Heart left ventricle (tissue), 16 donors: ENCODE measurements at regions not wholly inside any gene's neighbourhood (a gene's known extent, or its start where the extent isn't known, plus 50 kb on each side); places are given as distances from the start of the nearest gene placed in this dataset.
A peak's percentile ranks its signal among the peaks of the same experiment; 100 is the strongest.

Experiments
- ATAC-seq, 4 donors: fragments of 200-7000 bp; cut with Tn5 transposase; one replicate each; pipeline ENCODE4 v1.9.1; 2020 to 2022; ENCODE audit warnings: moderate library complexity in 4 of 4, mild to moderate bottlenecking in 3 of 4, moderate number of reproducible peaks in 1 of 4
- DNase-seq, 5 donors: peaks; one replicate each; pipeline ENCODE4 v3.0.0-alpha.2; 2020
- H3K27ac ChIP-seq, 12 donors: fragments of 200-600 bp; sonication (generic) in 4 of 12; one replicate each; pipeline versions ENCODE4 v1.5.0 to v1.8.0; 2016 to 2022; ENCODE audit warnings: mild to moderate bottlenecking in 2 of 12
- H3K27me3 ChIP-seq, 9 donors: fragments of 200-600 bp; sonication (generic) in 2 of 9; one replicate each; pipeline versions ENCODE4 v1.5.1 to v1.8.0; 2016 to 2022; ENCODE audit warnings: mild to moderate bottlenecking in 3 of 9
- H3K36me3 ChIP-seq, 9 donors: fragments of 200-600 bp; sonication (generic) in 2 of 9; one replicate each; pipeline versions ENCODE4 v1.5.0 to v1.8.0; 2018 to 2022; ENCODE audit warnings: mild to moderate bottlenecking in 2 of 9
- H3K4me1 ChIP-seq, 12 donors: fragments of 200-600 bp; sonication (generic) in 4 of 12; one replicate each; pipeline versions ENCODE4 v1.5.0 to v1.8.0; 2016 to 2022; ENCODE audit warnings: mild to moderate bottlenecking in 3 of 12
- H3K4me3 ChIP-seq, 12 donors: fragments of 200-600 bp; sonication (generic) in 4 of 12; one replicate each; pipeline versions ENCODE4 v1.5.0 to v1.8.0; 2017 to 2022; ENCODE audit warnings: mild to moderate bottlenecking in 9 of 12, moderate library complexity in 4 of 12
- H3K9me3 ChIP-seq, 12 donors: fragments of 200-600 bp; sonication (generic) in 4 of 12; one replicate each; pipeline versions ENCODE4 v1.5.0 to v1.8.0; 2016 to 2022; ENCODE audit warnings: mild to moderate bottlenecking in 1 of 12
- CTCF ChIP-seq, 12 donors: fragments of 200-600 bp; sonication (generic) in 4 of 12; IDR thresholded peaks; one replicate each; pipeline versions ENCODE4 v1.5.0 to v1.8.0; 2018 to 2022; ENCODE audit warnings: antibody characterized with exemption in 12 of 12, mild to moderate bottlenecking in 5 of 12
- POLR2A ChIP-seq, 2 donors: fragments of 450-650 bp; IDR thresholded peaks; one replicate each; pipeline ENCODE4 v1.6.1; 2017; ENCODE audit warnings: antibody characterized with exemption in 2 of 2, mild to moderate bottlenecking in 2 of 2, moderate library complexity in 2 of 2
- WGBS, 4 donors: extraction: QIAGEN DNeasy Blood & Tissue Kit in 2 of 4; methylation state at CpG; one replicate each; pipeline versions ENCODE4 v1.1.5 to v1.1.7; 2013 to 2018; 5-methylcytosine and 5-hydroxymethylcytosine counted together
- intact Hi-C, 10 donors: fragments of 100-400 bp; cut with DNase I; formaldehyde crosslinking; loops; one replicate each; pipeline versions ENCODE4 v1.11.1 to v1.14.2; 2022
- donor health status: ischemic (EF 13 %, LVEDD 7.1; RV severe dilation, severe dysfunction).
- donor health status: healthy with polysubstance abuse.
- donor health status: DM: no; HTN: yes; CAD: no.
- donor health status: DM: no; HTN: no; CAD: no.
- donor health status: ischemic (EF 25% LVEDD 6.9; RV normal size, moderate dysfunction).
- donor health status: ischemic (EF 25% LVEDD 5.7; RV mildly dilated, moderate dysfunction).
- donor health status: healthy.
- donor health status: DM: yes; HTN: yes; CAD: no.
- donor health status: ischemic (EF 35%, LVEDD 5.7; RV mildly dilated, moderate dysfunction).
- donor health status: nonischemic (EF 11% LVEDD 7.7; RV severe dilation, severe dysfunction).
- donor health status: DM: yes; HTN: yes; CAD: no.
- donor health status: PGD.
- donor health status: ischemic (EF 29% LVEDD 5.4; RV normal size, mild dysfunction).
- donor health status: nonischemic (EF 23%, LVEDD 6.1; RV moderate dilation, normal function).

GRCh38 chr7:131249003-131249402, 78.7 kb upstream of the MKLN1 start:
- no peak overlapping the region for H3K27ac ChIP-seq
- DNase-seq = peak; percentile 29 to 78 (median 62)
- no peak overlapping the region for H3K4me3 ChIP-seq
- TF ChIP-seq POLR2A (IDR thresholded peaks at IDR 0.05) = no peak
- no peak for TF ChIP-seq CTCF (IDR thresholded peaks at IDR 0.05)
- H3K9me3 ChIP-seq = peaks cover 0 to 16% (median 2%) of the 10 kb centered on the region in 12 donors
- no peaks in the 10 kb centered on the region for H3K36me3 ChIP-seq
- no peaks in the 10 kb centered on the region for H3K27me3 ChIP-seq
- H3K4me1 ChIP-seq = peaks cover 0 to 16% (median 0%) of the 10 kb centered on the region in 12 donors
- intact Hi-C loops = no loop called here
- WGBS, 4 donors = 8 to 42% (median 22%) methylated on average over 1 of the region's 1 CpG
- peak; percentile 84 to 99 (median 92) for ATAC-seq

- no peak overlapping the region for H3K27ac ChIP-seq
- H3K4me1 ChIP-seq = peaks cover 0 to 16% (median 0%) of the 10 kb centered on the region in 12 donors
- intact Hi-C loops = no loop called here
- no peak for DNase-seq
- TF ChIP-seq CTCF (IDR thresholded peaks at IDR 0.05) (no peak), POLR2A (IDR thresholded peaks at IDR 0.05) (no peak)
- peaks cover 0 to 21% (median 7%) of the 10 kb centered on the region in 12 donors for H3K9me3 ChIP-seq
- H3K27me3 ChIP-seq = no peaks in the 10 kb centered on the region
- H3K36me3 ChIP-seq = no peaks in the 10 kb centered on the region
- H3K4me3 ChIP-seq = no peak overlapping the region
- ATAC-seq = peak in 1 of 4 donors; percentile 5
- 76 to 82% (median 82%) methylated on average over 3 of the region's 3 CpGs for WGBS, 4 donors
These were observed 78.2 kb upstream of the MKLN1 start for GRCh38 chr7:131249483-131249882.

GRCh38 chr7:131250331-131250730, 77.3 kb upstream of the MKLN1 start:
- H3K4me3 ChIP-seq = no peak overlapping the region
- ATAC-seq (no peak), DNase-seq (no peak)
- H3K27ac ChIP-seq = no peak overlapping the region
- H3K4me1 ChIP-seq = peaks cover 0 to 16% (median 0%) of the 10 kb centered on the region in 12 donors
- no peaks in the 10 kb centered on the region for H3K36me3 ChIP-seq
- H3K27me3 ChIP-seq = no peaks in the 10 kb centered on the region
- peaks cover 0 to 29% (median 14%) of the 10 kb centered on the region in 12 donors for H3K9me3 ChIP-seq
- no peak for TF ChIP-seq CTCF (IDR thresholded peaks at IDR 0.05)
- intact Hi-C loops = no loop called here
- WGBS, 4 donors = 53 to 65% (median 61%) methylated on average over 4 of the region's 4 CpGs

GRCh38 chr7:131251371-131251770, 76.3 kb upstream of the MKLN1 start:
- peaks cover 0 to 16% (median 0%) of the 10 kb centered on the region in 12 donors for H3K4me1 ChIP-seq
- no peak overlapping the region for H3K4me3 ChIP-seq
- no peak overlapping the region for H3K27ac ChIP-seq
- H3K27me3 ChIP-seq = no peaks in the 10 kb centered on the region
- no peaks in the 10 kb centered on the region for H3K36me3 ChIP-seq
- ATAC-seq (no peak), DNase-seq (no peak)
- 96 to 100% (median 98%) methylated on average over 2 of the region's 2 CpGs for WGBS, 4 donors
- TF ChIP-seq CTCF (IDR thresholded peaks at IDR 0.05) = no peak
- TF ChIP-seq POLR2A (IDR thresholded peaks at IDR 0.05) = no peak
- intact Hi-C loops = no loop called here
- peaks cover 0 to 40% (median 19%) of the 10 kb centered on the region in 12 donors for H3K9me3 ChIP-seq
